Mucosa of descending colon (tissue), 3 donors: ENCODE measurements at regions not wholly inside any gene's neighbourhood (a gene's known extent, or its start where the extent isn't known, plus 50 kb on each side); places are given as distances from the start of the nearest gene placed in this dataset.

Source experiments
- ATAC-seq: fragments of 200-7000 bp; cut with Tn5 transposase; one replicate; pipeline ENCODE4 v1.9.1; 2020; ENCODE audit warnings: mild to moderate bottlenecking, moderate library complexity
- DNase-seq, 3 donors: peaks; one replicate each; pipeline ENCODE4 v3.0.0-alpha.2; 2020
- H3K36me3 ChIP-seq: fragments of 200-600 bp; one replicate; pipeline ENCODE4 v1.8.0; 2021; ENCODE audit warnings: low read depth, mild to moderate bottlenecking
- H3K4me1 ChIP-seq: fragments of 200-600 bp; one replicate; pipeline ENCODE4 v1.8.0; 2021; ENCODE audit warnings: low read depth, mild to moderate bottlenecking
- H3K4me3 ChIP-seq: fragments of 200-600 bp; one replicate; pipeline ENCODE4 v1.8.0; 2021; ENCODE audit warnings: mild to moderate bottlenecking
- H3K9me3 ChIP-seq: fragments of 200-600 bp; one replicate; pipeline ENCODE4 v1.8.0; 2021; ENCODE audit warnings: mild to moderate bottlenecking
- intact Hi-C, 2 donors: fragments of 100-400 bp; cut with DNase I in 1 of 2; cut with micrococcal nuclease in 1 of 2; formaldehyde crosslinking; loops; one replicate each; pipeline versions ENCODE4 v1.11.0 to v1.11.1; 2022; cut with DNase I, micrococcal nuclease
- TF ChIP-seq, protein P1 (sequence below): fragments of 200-600 bp; IDR thresholded peaks from one replicate; pipeline ENCODE4 v1.8.0; 2022; ENCODE audit warnings: antibody characterized with exemption, mild to moderate bottlenecking
- donor health status: DM: no; HTN: no; CAD: no; lungs with moderate emphysema.
- donor health status: DM: no; HTN: no; CAD: no.
- donor health status: DM: no; HTN: yes; CAD: no.

- DNase-seq (peak in 1 of 3 donors; percentile 44), ATAC-seq (peak; percentile 55)
- TF ChIP-seq, protein P1, sequence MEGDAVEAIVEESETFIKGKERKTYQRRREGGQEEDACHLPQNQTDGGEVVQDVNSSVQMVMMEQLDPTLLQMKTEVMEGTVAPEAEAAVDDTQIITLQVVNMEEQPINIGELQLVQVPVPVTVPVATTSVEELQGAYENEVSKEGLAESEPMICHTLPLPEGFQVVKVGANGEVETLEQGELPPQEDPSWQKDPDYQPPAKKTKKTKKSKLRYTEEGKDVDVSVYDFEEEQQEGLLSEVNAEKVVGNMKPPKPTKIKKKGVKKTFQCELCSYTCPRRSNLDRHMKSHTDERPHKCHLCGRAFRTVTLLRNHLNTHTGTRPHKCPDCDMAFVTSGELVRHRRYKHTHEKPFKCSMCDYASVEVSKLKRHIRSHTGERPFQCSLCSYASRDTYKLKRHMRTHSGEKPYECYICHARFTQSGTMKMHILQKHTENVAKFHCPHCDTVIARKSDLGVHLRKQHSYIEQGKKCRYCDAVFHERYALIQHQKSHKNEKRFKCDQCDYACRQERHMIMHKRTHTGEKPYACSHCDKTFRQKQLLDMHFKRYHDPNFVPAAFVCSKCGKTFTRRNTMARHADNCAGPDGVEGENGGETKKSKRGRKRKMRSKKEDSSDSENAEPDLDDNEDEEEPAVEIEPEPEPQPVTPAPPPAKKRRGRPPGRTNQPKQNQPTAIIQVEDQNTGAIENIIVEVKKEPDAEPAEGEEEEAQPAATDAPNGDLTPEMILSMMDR, result no peak
- intact Hi-C loops, result no loop called here
- Histone ChIP-seq H3K36me3 (no peaks in the 10 kb centered on the region), H3K9me3 (no peaks in the 10 kb centered on the region), H3K4me3 (no peak overlapping the region), H3K4me1 (no peaks in the 10 kb centered on the region)
These were observed 149.1 kb downstream of the KLF12 start for GRCh38 chr13:73984949-73985691.

DNA sequence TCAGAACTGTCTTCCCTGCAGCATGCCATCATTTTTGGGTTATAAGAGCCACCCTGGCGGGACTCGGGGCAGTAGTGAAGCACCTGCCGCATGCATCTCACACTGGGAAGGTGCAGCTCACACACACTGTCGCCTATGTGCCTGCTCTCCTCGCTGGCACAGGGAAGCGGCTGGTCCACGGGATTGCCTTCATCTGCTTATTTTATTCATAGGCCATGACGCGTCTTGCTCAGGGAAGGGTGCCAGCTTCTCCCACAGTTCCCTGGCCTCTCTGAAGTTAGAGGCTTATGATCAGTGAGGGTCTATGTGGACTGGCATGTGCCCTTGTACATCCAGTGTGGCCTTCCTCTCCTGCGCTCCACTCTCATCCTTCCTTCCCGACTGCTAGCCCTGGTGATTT lies 150.0 kb downstream of the KLF12 start:
- Histone ChIP-seq H3K36me3 (no peaks in the 10 kb centered on the region), H3K4me3 (no peak overlapping the region), H3K9me3 (no peaks in the 10 kb centered on the region), H3K4me1 (no peaks in the 10 kb centered on the region)
- TF ChIP-seq, protein P1, result no peak
- ATAC-seq (no peak), DNase-seq (no peak)
- intact Hi-C loops, result no loop called here

DNA sequence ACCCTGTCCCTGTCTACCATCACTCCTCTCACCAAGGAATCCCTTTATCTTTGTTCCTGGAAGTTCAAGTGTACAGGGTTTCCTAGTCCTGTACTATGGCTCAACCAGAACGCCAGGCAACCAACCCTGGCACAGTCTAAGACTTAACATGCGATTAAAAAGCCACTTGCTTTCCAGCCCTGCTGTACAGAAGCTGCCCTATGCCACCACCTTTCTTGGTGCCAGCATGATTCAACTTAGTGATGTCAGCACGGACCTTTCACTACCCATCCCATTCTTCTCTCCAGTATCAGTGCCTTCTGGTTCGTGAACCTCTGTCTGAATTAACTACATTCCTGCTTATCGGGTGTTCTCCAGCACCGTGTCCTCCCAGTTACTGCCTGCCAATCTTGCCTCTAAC lies 151.1 kb downstream of the KLF12 start:
- intact Hi-C loops, result no loop called here
- no peak for DNase-seq
- ATAC-seq, result no peak
- TF ChIP-seq, protein P1, result no peak
- H3K36me3 ChIP-seq, result no peaks in the 10 kb centered on the region
- no peak overlapping the region for H3K4me3 ChIP-seq
- H3K9me3 ChIP-seq, result no peaks in the 10 kb centered on the region
- no peaks in the 10 kb centered on the region for H3K4me1 ChIP-seq

DNA sequence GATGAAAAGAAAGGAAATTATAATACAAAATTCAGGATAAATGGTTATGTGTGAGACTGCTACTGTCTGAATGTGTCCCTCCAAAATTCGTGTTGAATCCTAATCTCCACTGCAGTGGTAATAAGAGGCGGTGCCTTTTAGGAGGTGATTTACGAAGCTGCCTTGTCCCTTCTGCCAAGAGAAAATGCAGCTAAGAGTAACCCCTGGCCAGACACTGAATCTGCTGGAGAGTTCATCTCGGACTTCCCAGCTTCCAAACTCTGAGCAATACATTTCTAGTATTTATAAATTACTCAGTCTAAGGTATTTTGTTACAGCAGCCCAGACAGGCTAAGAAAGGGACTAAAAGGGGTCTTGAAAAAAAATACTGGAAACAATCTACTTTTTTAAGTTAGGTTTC lies 152.6 kb downstream of the KLF12 start:
- intact Hi-C loops, result no loop called here
- H3K9me3 ChIP-seq, result no peaks in the 10 kb centered on the region
- no peak overlapping the region for H3K4me3 ChIP-seq
- DNase-seq, result no peak
- no peak for ATAC-seq
- TF ChIP-seq, protein P1, result no peak
- no peaks in the 10 kb centered on the region for H3K4me1 ChIP-seq
- no peaks in the 10 kb centered on the region for H3K36me3 ChIP-seq

DNA sequence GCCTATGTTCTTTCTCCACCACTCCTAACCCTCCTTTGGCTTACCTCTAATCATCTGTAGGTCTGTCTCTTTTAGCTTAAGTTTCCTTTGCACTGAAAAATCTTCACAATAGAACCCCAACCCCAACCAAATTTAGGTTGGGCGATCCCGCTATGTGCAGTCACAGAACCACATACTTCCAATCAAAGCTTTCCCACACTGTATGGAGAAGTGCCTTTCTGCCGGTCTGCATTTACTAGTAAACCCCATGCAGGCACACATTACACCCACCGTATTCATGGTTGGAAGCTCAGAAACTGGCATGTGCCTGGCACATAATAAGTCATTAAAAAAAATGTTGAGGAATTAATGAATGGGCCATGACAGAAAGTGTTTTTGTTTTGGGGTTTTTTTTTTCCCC lies 158.4 kb downstream of the KLF12 start:
- TF ChIP-seq, protein P1, result no peak
- Histone ChIP-seq H3K36me3 (no peaks in the 10 kb centered on the region), H3K9me3 (no peaks in the 10 kb centered on the region), H3K4me3 (no peak overlapping the region), H3K4me1 (no peaks in the 10 kb centered on the region)
- intact Hi-C loops, result no loop called here
- ATAC-seq, result no peak
- DNase-seq, result no peak

DNA sequence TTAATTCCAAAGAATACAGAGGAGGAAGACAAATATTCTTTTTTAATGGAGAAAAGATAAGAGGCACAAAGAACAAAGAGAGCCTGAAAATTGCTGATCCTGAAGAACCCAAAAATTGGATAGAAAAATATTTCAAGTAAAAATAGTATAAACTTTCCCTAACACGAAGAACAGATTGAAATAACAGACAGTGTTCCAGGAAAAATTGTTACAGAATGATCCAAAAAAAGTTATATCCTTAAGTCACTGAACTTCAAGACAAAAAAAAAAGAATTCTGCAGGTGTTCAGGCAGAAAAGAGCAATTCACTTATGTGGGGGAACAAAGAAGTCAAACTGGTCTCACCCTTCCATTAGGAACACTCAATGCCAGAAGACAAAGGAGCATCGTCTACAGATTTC lies 160.2 kb downstream of the KLF12 start:
- intact Hi-C loops, result no loop called here
- Histone ChIP-seq H3K4me1 (no peaks in the 10 kb centered on the region), H3K9me3 (no peaks in the 10 kb centered on the region), H3K4me3 (no peak overlapping the region), H3K36me3 (no peaks in the 10 kb centered on the region)
- DNase-seq (no peak), ATAC-seq (no peak)
- TF ChIP-seq, protein P1, result no peak
